B cell (primary cell): ENCODE measurements at regions not wholly inside any gene's neighbourhood (a gene's known extent, or its start where the extent isn't known, plus 50 kb on each side); places are given as distances from the start of the nearest gene placed in this dataset.

Source experiments
- CTCF ChIP-seq: fragments of 200-600 bp; IDR thresholded peaks from one replicate; pipeline ENCODE4 v1.8.0; 2022; ENCODE audit warnings: antibody characterized with exemption, mild to moderate bottlenecking
- EZH2 ChIP-seq: IDR thresholded peaks from 2 replicates; pipeline ENCODE4 v1.6.1; 2012; ENCODE audit warnings: borderline replicate concordance, low read depth, mild to moderate bottlenecking, moderate library complexity, low read length; ENCODE audit not compliant: insufficient read depth, poor library complexity, severe bottlenecking

GRCh38 chr9:134240361-134240760 is 76.0 kb upstream of the RNU6ATAC start:
- TF ChIP-seq CTCF, result no peak
- TF ChIP-seq EZH2, result no peak
